Cardiac muscle cell (in vitro differentiated cells and primary cell): ENCODE measurements at regions not wholly inside any gene's neighbourhood (a gene's known extent, or its start where the extent isn't known, plus 50 kb on each side); places are given as distances from the start of the nearest gene placed in this dataset.

Experiments used
- DNase-seq, 2 donors: peaks; one replicate each; pipeline versions ENCODE4 v3.0.0 to v3.0.0-alpha.2; 2010 to 2017; ENCODE audit warnings: low read depth in 1 of 2, low spot score in 1 of 2
- H3K27ac ChIP-seq: fragments of 200-600 bp; sonication (generic); 2 replicates; pipeline ENCODE4 v1.5.1; 2016
- H3K27me3 ChIP-seq: fragments of 200-600 bp; sonication (generic); 2 replicates; pipeline ENCODE4 v1.6.0; 2016; ENCODE audit warnings: control low read depth
- H3K36me3 ChIP-seq: fragments of 200-600 bp; sonication (generic); 2 replicates; pipeline ENCODE4 v1.5.1; 2016; ENCODE audit warnings: control low read depth
- H3K4me1 ChIP-seq: fragments of 200-600 bp; sonication (generic); 2 replicates; pipeline ENCODE4 v1.8.1; 2017; ENCODE audit warnings: low read depth, mild to moderate bottlenecking, mixed run types
- H3K4me3 ChIP-seq: fragments of 200-600 bp; sonication (generic); 2 replicates; pipeline ENCODE4 v1.5.1; 2016; ENCODE audit warnings: mild to moderate bottlenecking
- H3K9me3 ChIP-seq: fragments of 200-600 bp; sonication (generic); 2 replicates; pipeline ENCODE4 v1.5.1; 2017; ENCODE audit warnings: low read depth, mild to moderate bottlenecking, control low read depth
- CTCF ChIP-seq: IDR thresholded peaks from 2 replicates; pipeline ENCODE4 v1.5.1; 2012; ENCODE audit warnings: low read depth, mild to moderate bottlenecking, low read length

- Histone ChIP-seq H3K36me3 (no peaks in the 10 kb centered on the region), H3K27me3 (no peaks in the 10 kb centered on the region), H3K4me1 (peaks cover 62% of the 10 kb centered on the region), H3K27ac (peak overlapping the region; percentile 73), H3K4me3 (no peak overlapping the region), H3K9me3 (no peaks in the 10 kb centered on the region)
- peak; percentile 52 to 59 for DNase-seq
- TF ChIP-seq CTCF, result no peak
Measured at GRCh38 chr11:128328955-128329551, 258.3 kb downstream of the ETS1 start.

- no peak for DNase-seq
- H3K4me1 ChIP-seq, result peaks cover 74% of the 10 kb centered on the region
- H3K27me3 ChIP-seq, result no peaks in the 10 kb centered on the region
- no peak overlapping the region for H3K4me3 ChIP-seq
- H3K9me3 ChIP-seq, result no peaks in the 10 kb centered on the region
- H3K36me3 ChIP-seq, result no peaks in the 10 kb centered on the region
- TF ChIP-seq CTCF, result no peak
- no peak overlapping the region for H3K27ac ChIP-seq
Measured at GRCh38 chr11:128327274-128327673, 260.1 kb downstream of the ETS1 start.

GRCh38 chr11:128326791-128327190 is 260.6 kb downstream of the ETS1 start:
- Histone ChIP-seq H3K4me3 (no peak overlapping the region), H3K27me3 (no peaks in the 10 kb centered on the region), H3K36me3 (no peaks in the 10 kb centered on the region), H3K4me1 (peaks cover 74% of the 10 kb centered on the region), H3K9me3 (no peaks in the 10 kb centered on the region), H3K27ac (no peak overlapping the region)
- no peak for TF ChIP-seq CTCF
- DNase-seq, result no peak

- peak in 1 of 2 donors; percentile 43 for DNase-seq
- TF ChIP-seq CTCF, result no peak
- H3K27ac ChIP-seq, result peak overlapping the region; percentile 46
- H3K27me3 ChIP-seq, result no peaks in the 10 kb centered on the region
- H3K9me3 ChIP-seq, result no peaks in the 10 kb centered on the region
- peaks cover 60% of the 10 kb centered on the region for H3K4me1 ChIP-seq
- H3K36me3 ChIP-seq, result no peaks in the 10 kb centered on the region
- H3K4me3 ChIP-seq, result no peak overlapping the region
Measured at GRCh38 chr11:128324531-128325141, 262.7 kb downstream of the ETS1 start.

- H3K4me3 ChIP-seq, result no peak overlapping the region
- no peaks in the 10 kb centered on the region for H3K9me3 ChIP-seq
- TF ChIP-seq CTCF, result no peak
- DNase-seq, result no peak
- peak overlapping the region; percentile 46 for H3K27ac ChIP-seq
- peaks cover 54% of the 10 kb centered on the region for H3K4me1 ChIP-seq
- no peaks in the 10 kb centered on the region for H3K27me3 ChIP-seq
- H3K36me3 ChIP-seq, result no peaks in the 10 kb centered on the region
Measured at GRCh38 chr11:128324051-128324481, 263.3 kb downstream of the ETS1 start.
